Parathyroid adenoma (tissue), 2 donors: ENCODE measurements at regions not wholly inside any gene's neighbourhood (a gene's known extent, or its start where the extent isn't known, plus 50 kb on each side); places are given as distances from the start of the nearest gene placed in this dataset.

Experiments used
- H2AFZ ChIP-seq: fragments of 300-600 bp; sonication (generic); one replicate; pipeline ENCODE4 v1.7.0; 2017; ENCODE audit warnings: antibody characterized with exemption, mild to moderate bottlenecking
- H3K27ac ChIP-seq: fragments of 300-600 bp; sonication (generic); one replicate; pipeline ENCODE4 v1.7.0; 2017
- H3K27me3 ChIP-seq: fragments of 300-600 bp; sonication (generic); one replicate; pipeline ENCODE4 v1.7.0; 2017; ENCODE audit warnings: low read length; ENCODE audit not compliant: control insufficient read depth, insufficient read depth
- H3K36me3 ChIP-seq: fragments of 300-600 bp; sonication (generic); one replicate; pipeline ENCODE4 v1.7.0; 2017; ENCODE audit warnings: low read length; ENCODE audit not compliant: control insufficient read depth, insufficient read depth
- H3K4me1 ChIP-seq: fragments of 300-600 bp; sonication (generic); one replicate; pipeline ENCODE4 v1.7.0; 2017; ENCODE audit warnings: control low read depth
- H3K4me2 ChIP-seq: fragments of 300-600 bp; sonication (generic); one replicate; pipeline ENCODE4 v1.7.0; 2017; ENCODE audit warnings: low read length
- H3K4me3 ChIP-seq: fragments of 300-600 bp; sonication (generic); one replicate; pipeline ENCODE4 v1.7.0; 2017; ENCODE audit warnings: low read depth, low read length
- H3K79me2 ChIP-seq: fragments of 300-600 bp; sonication (generic); one replicate; pipeline ENCODE4 v1.7.0; 2017; ENCODE audit warnings: control low read depth
- H3K9ac ChIP-seq: fragments of 300-600 bp; sonication (generic); one replicate; pipeline ENCODE4 v1.7.0; 2017; ENCODE audit warnings: mild to moderate bottlenecking
- H3K9me3 ChIP-seq: fragments of 300-600 bp; sonication (generic); one replicate; pipeline ENCODE4 v1.7.0; 2017; ENCODE audit warnings: low read length; ENCODE audit not compliant: control insufficient read depth
- TF ChIP-seq, protein P1 (sequence below): fragments of 300-600 bp; sonication (generic); IDR thresholded peaks from one replicate; pipeline ENCODE4 v1.7.0; 2017; ENCODE audit warnings: antibody characterized with exemption, mild to moderate bottlenecking
- donor health status: primary hyperparathyroidism.

DNA sequence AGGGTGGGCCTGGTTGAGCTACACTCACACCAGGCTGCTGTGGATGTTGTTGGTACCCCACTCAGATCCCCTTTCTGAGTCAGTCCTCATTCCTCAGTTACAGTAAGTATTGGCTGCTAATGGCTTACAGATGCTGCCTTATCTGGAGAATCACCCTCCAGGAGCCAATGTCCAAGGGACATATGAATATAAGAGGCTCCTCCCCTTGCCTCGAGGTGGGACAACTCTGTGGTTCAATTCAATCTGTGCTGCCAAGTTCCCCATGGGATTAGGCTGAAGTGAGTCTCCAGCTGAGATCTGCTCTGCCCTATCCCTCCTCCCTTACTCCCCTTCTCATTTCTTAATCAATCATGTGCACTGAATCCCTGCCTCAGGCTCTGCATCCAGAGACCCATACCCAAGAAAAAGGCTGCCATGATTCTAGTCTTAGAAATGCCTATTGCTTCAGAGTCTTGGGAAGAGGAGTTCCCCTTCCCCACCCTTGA is 168.8 kb upstream of the SYT13 start:
- H3K9me3 ChIP-seq = no peaks in the 10 kb centered on the region
- H3K4me3 ChIP-seq = no peak overlapping the region
- no peak overlapping the region for H3K9ac ChIP-seq
- no peak overlapping the region for H2AFZ ChIP-seq
- H3K4me1 ChIP-seq = no peaks in the 10 kb centered on the region
- TF ChIP-seq, protein P1, sequence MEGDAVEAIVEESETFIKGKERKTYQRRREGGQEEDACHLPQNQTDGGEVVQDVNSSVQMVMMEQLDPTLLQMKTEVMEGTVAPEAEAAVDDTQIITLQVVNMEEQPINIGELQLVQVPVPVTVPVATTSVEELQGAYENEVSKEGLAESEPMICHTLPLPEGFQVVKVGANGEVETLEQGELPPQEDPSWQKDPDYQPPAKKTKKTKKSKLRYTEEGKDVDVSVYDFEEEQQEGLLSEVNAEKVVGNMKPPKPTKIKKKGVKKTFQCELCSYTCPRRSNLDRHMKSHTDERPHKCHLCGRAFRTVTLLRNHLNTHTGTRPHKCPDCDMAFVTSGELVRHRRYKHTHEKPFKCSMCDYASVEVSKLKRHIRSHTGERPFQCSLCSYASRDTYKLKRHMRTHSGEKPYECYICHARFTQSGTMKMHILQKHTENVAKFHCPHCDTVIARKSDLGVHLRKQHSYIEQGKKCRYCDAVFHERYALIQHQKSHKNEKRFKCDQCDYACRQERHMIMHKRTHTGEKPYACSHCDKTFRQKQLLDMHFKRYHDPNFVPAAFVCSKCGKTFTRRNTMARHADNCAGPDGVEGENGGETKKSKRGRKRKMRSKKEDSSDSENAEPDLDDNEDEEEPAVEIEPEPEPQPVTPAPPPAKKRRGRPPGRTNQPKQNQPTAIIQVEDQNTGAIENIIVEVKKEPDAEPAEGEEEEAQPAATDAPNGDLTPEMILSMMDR = no peak
- H3K4me2 ChIP-seq = no peak overlapping the region
- no peak overlapping the region for H3K27ac ChIP-seq
- H3K79me2 ChIP-seq = no peaks in the 10 kb centered on the region
- H3K27me3 ChIP-seq = no peaks in the 10 kb centered on the region
- no peaks in the 10 kb centered on the region for H3K36me3 ChIP-seq

DNA sequence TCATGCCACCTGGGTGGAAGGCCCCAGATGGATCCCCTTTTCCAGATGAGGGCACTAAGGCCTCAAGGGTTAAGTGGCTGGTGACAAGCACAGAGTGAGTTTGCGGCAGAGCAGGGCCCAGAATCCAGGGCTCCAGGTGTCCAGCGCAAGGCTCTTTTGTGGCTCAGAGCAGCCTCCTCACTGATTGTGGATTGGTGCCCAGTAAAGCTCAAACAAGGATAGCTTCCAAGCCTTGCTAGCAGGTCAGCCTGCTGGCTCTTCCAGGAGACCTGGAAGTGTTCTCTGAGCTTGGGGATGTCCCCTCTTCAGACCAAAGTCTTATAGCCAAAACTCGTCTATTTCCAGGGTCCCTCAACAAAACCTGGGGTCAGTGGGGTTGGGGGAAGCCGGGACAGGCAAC is 167.6 kb upstream of the SYT13 start:
- H2AFZ ChIP-seq = no peak overlapping the region
- H3K36me3 ChIP-seq = no peaks in the 10 kb centered on the region
- H3K27me3 ChIP-seq = no peaks in the 10 kb centered on the region
- no peak overlapping the region for H3K4me2 ChIP-seq
- TF ChIP-seq, protein P1 = no peak
- no peaks in the 10 kb centered on the region for H3K4me1 ChIP-seq
- no peak overlapping the region for H3K4me3 ChIP-seq
- no peaks in the 10 kb centered on the region for H3K9me3 ChIP-seq
- no peak overlapping the region for H3K9ac ChIP-seq
- H3K27ac ChIP-seq = no peak overlapping the region
- no peaks in the 10 kb centered on the region for H3K79me2 ChIP-seq

DNA sequence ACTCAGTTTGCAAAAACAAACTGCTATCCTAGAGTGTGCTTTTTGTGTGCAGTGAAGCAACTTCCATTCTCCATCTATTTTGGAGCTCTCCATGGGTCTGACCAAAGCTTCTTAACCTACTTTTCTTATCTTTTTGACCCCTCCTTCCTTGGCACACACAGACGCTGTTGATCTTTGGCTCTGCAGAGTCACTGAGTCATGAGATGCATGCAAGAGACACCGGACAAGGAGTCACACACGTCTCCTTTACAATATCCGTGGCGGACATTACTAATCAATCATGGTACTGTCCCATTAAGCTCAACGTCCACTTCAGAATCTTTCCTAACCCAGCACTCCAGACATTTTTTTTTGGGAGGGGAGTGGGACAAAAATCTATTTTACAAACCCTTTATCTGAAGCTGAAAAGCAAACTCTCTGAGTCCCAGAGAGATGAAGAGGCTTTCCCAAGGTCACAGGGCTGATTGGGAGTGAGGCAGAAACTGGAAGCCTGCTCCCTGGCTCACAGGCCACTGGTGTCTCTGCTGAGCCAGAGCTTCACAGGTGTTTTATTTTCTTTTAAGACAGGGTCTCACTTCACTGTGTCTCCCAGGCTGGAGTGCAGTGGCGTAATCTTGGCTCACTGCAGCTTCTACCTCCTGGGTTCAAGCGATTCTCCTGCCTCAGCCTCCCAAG is 165.8 kb upstream of the SYT13 start:
- no peak overlapping the region for H3K9ac ChIP-seq
- H3K9me3 ChIP-seq = no peaks in the 10 kb centered on the region
- H3K27me3 ChIP-seq = no peaks in the 10 kb centered on the region
- TF ChIP-seq, protein P1 = no peak
- H3K4me2 ChIP-seq = no peak overlapping the region
- no peak overlapping the region for H3K27ac ChIP-seq
- H2AFZ ChIP-seq = no peak overlapping the region
- no peaks in the 10 kb centered on the region for H3K36me3 ChIP-seq
- H3K4me1 ChIP-seq = no peaks in the 10 kb centered on the region
- H3K79me2 ChIP-seq = no peaks in the 10 kb centered on the region
- no peak overlapping the region for H3K4me3 ChIP-seq

DNA sequence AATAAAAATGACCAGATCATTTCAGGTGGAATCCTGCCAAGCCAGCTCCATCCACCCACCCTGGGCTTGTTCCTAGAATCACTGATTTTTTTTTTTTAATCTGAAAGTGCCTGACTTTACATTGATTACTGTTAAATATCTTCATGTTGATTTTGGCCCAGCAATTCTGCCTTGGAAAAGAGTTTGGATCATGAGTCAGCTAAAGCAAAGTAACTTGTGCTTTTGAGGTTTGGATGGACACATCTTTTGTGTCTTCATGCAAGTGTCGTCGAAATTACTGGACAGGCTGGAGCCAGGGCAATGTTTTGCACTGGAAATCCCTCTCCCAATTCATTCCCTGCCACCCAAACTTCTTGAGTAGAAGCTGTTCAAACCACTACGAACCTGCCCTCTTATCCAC is 164.0 kb upstream of the SYT13 start:
- Histone ChIP-seq H3K4me2 (no peak overlapping the region), H2AFZ (no peak overlapping the region), H3K9me3 (no peaks in the 10 kb centered on the region), H3K4me1 (no peaks in the 10 kb centered on the region), H3K27ac (no peak overlapping the region), H3K36me3 (no peaks in the 10 kb centered on the region), H3K4me3 (no peak overlapping the region), H3K79me2 (no peaks in the 10 kb centered on the region), H3K9ac (no peak overlapping the region), H3K27me3 (no peaks in the 10 kb centered on the region)
- TF ChIP-seq, protein P1 = no peak

DNA sequence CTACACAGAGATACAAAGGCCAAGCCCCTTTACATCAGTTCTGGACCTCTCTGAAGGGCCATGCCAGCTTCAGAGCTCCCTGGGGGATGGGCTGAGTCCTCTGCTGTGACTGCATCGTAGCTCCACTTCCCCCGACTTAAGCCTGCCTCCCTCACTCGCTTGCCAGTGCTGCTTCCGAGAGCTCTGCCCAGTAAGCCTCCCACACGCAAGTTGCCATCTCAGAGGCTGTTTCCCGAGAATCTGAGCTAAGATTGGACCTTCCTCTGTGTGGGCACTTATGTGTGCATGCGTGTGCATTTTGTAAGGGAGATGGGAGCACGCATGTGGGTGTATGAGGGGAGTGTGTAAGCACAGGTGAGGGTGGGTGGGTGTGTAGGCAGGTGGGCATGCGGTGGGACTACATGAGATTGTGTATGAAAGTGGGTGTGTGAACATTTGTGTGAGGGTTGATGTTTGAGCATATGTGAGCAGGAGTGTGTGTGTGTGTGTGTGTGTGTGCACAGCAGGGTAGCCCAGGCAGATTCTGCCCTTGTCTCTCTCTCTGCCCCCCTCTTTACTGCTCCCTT is 163.0 kb upstream of the SYT13 start:
- no peaks in the 10 kb centered on the region for H3K36me3 ChIP-seq
- no peak overlapping the region for H3K4me3 ChIP-seq
- TF ChIP-seq, protein P1 = no peak
- no peaks in the 10 kb centered on the region for H3K27me3 ChIP-seq
- no peak overlapping the region for H3K27ac ChIP-seq
- no peak overlapping the region for H2AFZ ChIP-seq
- no peak overlapping the region for H3K4me2 ChIP-seq
- no peaks in the 10 kb centered on the region for H3K9me3 ChIP-seq
- no peaks in the 10 kb centered on the region for H3K4me1 ChIP-seq
- H3K9ac ChIP-seq = no peak overlapping the region
- no peaks in the 10 kb centered on the region for H3K79me2 ChIP-seq
